SK-N-SH treated with all-trans-retinoic acid at 6 μM for 48 hours (cell line): ENCODE measurements at regions not wholly inside any gene's neighbourhood (a gene's known extent, or its start where the extent isn't known, plus 50 kb on each side); places are given as distances from the start of the nearest gene placed in this dataset.

Experiments
- ATAC-seq: fragments of 200-7000 bp; cut with Tn5 transposase; 3 replicates; pipeline ENCODE4 v1.9.1; 2020; ENCODE audit warnings: mild to moderate bottlenecking, moderate library complexity
- BACH2 ChIP-seq: fragments of 250-450 bp; sonication (Bioruptor Pico); IDR thresholded peaks from 2 replicates; pipeline ENCODE4 v1.9.0; 2021; ENCODE audit warnings: mild to moderate bottlenecking, borderline replicate concordance
- CREB5 ChIP-seq: fragments of 250-450 bp; sonication (Bioruptor Pico); IDR thresholded peaks from 2 replicates; pipeline ENCODE4 v1.5.1; 2020; ENCODE audit warnings: low read depth, mild to moderate bottlenecking, moderate library complexity
- CSDC2 ChIP-seq: fragments of 250-450 bp; sonication (Bioruptor Pico); IDR thresholded peaks from 2 replicates; pipeline ENCODE4 v1.5.0; 2020; ENCODE audit warnings: mild to moderate bottlenecking, moderate library complexity
- CSRNP3 ChIP-seq: fragments of 250-450 bp; sonication (Bioruptor Pico); IDR thresholded peaks from 2 replicates; pipeline ENCODE4 v1.5.1; 2021; ENCODE audit warnings: mild to moderate bottlenecking, moderate library complexity
- ESRRG ChIP-seq: fragments of 250-450 bp; sonication (Bioruptor Pico); IDR thresholded peaks from 2 replicates; pipeline ENCODE4 v1.6.1; 2021; ENCODE audit warnings: mild to moderate bottlenecking
- GLIS3 ChIP-seq: fragments of 250-450 bp; sonication (Bioruptor Pico); IDR thresholded peaks from 2 replicates; pipeline ENCODE4 v1.5.0; 2020; ENCODE audit warnings: mild to moderate bottlenecking, moderate library complexity
- ISL1 ChIP-seq: fragments of 250-450 bp; sonication (Bioruptor Pico); IDR thresholded peaks from 2 replicates; pipeline ENCODE4 v2.1.2; 2022; ENCODE audit warnings: mild to moderate bottlenecking, moderate library complexity
- OSR1 ChIP-seq: fragments of 250-450 bp; sonication (Bioruptor Pico); IDR thresholded peaks from 2 replicates; pipeline ENCODE4 v1.8.0; 2022; ENCODE audit warnings: moderate library complexity, mild to moderate bottlenecking, inconsistent platforms
- PATZ1 ChIP-seq: fragments of 250-450 bp; sonication (Bioruptor Pico); IDR thresholded peaks from 2 replicates; pipeline ENCODE4 v1.8.0; 2020; ENCODE audit warnings: mild to moderate bottlenecking, moderate library complexity, borderline replicate concordance
- POU6F1 ChIP-seq: fragments of 250-450 bp; sonication (Bioruptor Pico); IDR thresholded peaks from 2 replicates; pipeline ENCODE4 v1.8.0; 2021; ENCODE audit warnings: low read depth, mild to moderate bottlenecking, moderate library complexity, borderline replicate concordance
- PPARA ChIP-seq: fragments of 250-450 bp; sonication (Bioruptor Pico); IDR thresholded peaks from 2 replicates; pipeline ENCODE4 v1.5.0; 2020; ENCODE audit warnings: mild to moderate bottlenecking, borderline replicate concordance
- RARB ChIP-seq: fragments of 250-450 bp; sonication (Bioruptor Pico); IDR thresholded peaks from 2 replicates; pipeline ENCODE4 v1.8.0; 2021; ENCODE audit warnings: mild to moderate bottlenecking, moderate library complexity
- SNAI2 ChIP-seq: fragments of 250-450 bp; sonication (Bioruptor Pico); IDR thresholded peaks from 2 replicates; pipeline ENCODE4 v1.5.0; 2020; ENCODE audit warnings: mild to moderate bottlenecking, moderate library complexity
- TCF4 ChIP-seq: fragments of 250-450 bp; sonication (Bioruptor Pico); IDR thresholded peaks from 2 replicates; pipeline ENCODE4 v1.8.0; 2021; ENCODE audit warnings: mild to moderate bottlenecking, moderate library complexity, borderline replicate concordance
- TOX ChIP-seq: fragments of 250-450 bp; sonication (Bioruptor Pico); IDR thresholded peaks from 2 replicates; pipeline ENCODE4 v1.8.0; 2021; ENCODE audit warnings: mild to moderate bottlenecking, moderate library complexity, borderline replicate concordance
- TSHZ2 ChIP-seq: fragments of 250-450 bp; sonication (Bioruptor Pico); IDR thresholded peaks from 2 replicates; pipeline ENCODE4 v1.5.0; 2020; ENCODE audit warnings: mild to moderate bottlenecking, moderate library complexity
- ZC3H10 ChIP-seq: fragments of 250-450 bp; sonication (Bioruptor Pico); IDR thresholded peaks from 2 replicates; pipeline ENCODE4 v1.5.1; 2021; ENCODE audit warnings: mild to moderate bottlenecking, moderate library complexity
- ZFP3 ChIP-seq: fragments of 250-450 bp; sonication (Bioruptor Pico); IDR thresholded peaks from 2 replicates; pipeline ENCODE4 v1.5.0; 2020; ENCODE audit warnings: mild to moderate bottlenecking, moderate library complexity
- ZFP30 ChIP-seq: fragments of 450-650 bp; formaldehyde crosslinking; IDR thresholded peaks from 2 replicates; pipeline ENCODE4 v1.5.0; 2022; ENCODE audit warnings: mild to moderate bottlenecking, moderate library complexity
- ZNF565 ChIP-seq: fragments of 450-650 bp; formaldehyde crosslinking; conservative IDR thresholded peaks from 2 replicates; pipeline ENCODE4 v1.5.0; 2020; ENCODE audit warnings: low read depth, mild to moderate bottlenecking, moderate library complexity
- ZNF70 ChIP-seq: fragments of 450-650 bp; formaldehyde crosslinking; IDR thresholded peaks from 2 replicates; pipeline ENCODE4 v1.5.0; 2020; ENCODE audit warnings: mild to moderate bottlenecking, moderate library complexity
- ZNF8 ChIP-seq: fragments of 450-650 bp; formaldehyde crosslinking; IDR thresholded peaks from 2 replicates; pipeline ENCODE4 v1.5.0; 2020; ENCODE audit warnings: mild to moderate bottlenecking, moderate library complexity

- no peak for ATAC-seq
- no peak for TF ChIP-seq CREB5 (CRISPR knock-in tag)
- no peak for TF ChIP-seq CSDC2
- no peak for TF ChIP-seq ISL1
- no peak for TF ChIP-seq TSHZ2
- TF ChIP-seq SNAI2 = no peak
- no peak for TF ChIP-seq POU6F1 (CRISPR knock-in tag)
- TF ChIP-seq TOX (CRISPR knock-in tag) = no peak
- no peak for TF ChIP-seq ESRRG (CRISPR knock-in tag)
- no peak for TF ChIP-seq PATZ1 (CRISPR knock-in tag)
- TF ChIP-seq ZC3H10 (CRISPR knock-in tag) = no peak
- no peak for TF ChIP-seq RARB (CRISPR knock-in tag)
- TF ChIP-seq OSR1 = no peak
- no peak for TF ChIP-seq BACH2 (CRISPR knock-in tag)
- no peak for TF ChIP-seq PPARA (CRISPR knock-in tag)
- TF ChIP-seq ZNF70 (CRISPR knock-in tag) = no peak
- TF ChIP-seq ZNF8 (CRISPR knock-in tag) = no peak
- no peak for TF ChIP-seq ZNF565
- TF ChIP-seq ZFP3 (CRISPR knock-in tag) = no peak
- TF ChIP-seq CSRNP3 (CRISPR knock-in tag) = no peak
- no peak for TF ChIP-seq ZFP30 (CRISPR knock-in tag)
Observed at GRCh38 chr12:114041136-114041535, 75.0 kb upstream of the RBM19 start.

- ATAC-seq = no peak
- TF ChIP-seq GLIS3 (CRISPR knock-in tag) (no peak), ZFP30 (CRISPR knock-in tag) (no peak), ZNF8 (CRISPR knock-in tag) (no peak), TSHZ2 (no peak), CSDC2 (no peak), ZC3H10 (CRISPR knock-in tag) (no peak), TOX (CRISPR knock-in tag) (no peak), PATZ1 (CRISPR knock-in tag) (no peak), CSRNP3 (CRISPR knock-in tag) (no peak), POU6F1 (CRISPR knock-in tag) (no peak), OSR1 (no peak), ZNF565 (no peak), ISL1 (no peak), RARB (CRISPR knock-in tag) (no peak), TCF4 (CRISPR knock-in tag) (no peak), SNAI2 (no peak)
Observed at GRCh38 chr12:114038962-114039361, 72.8 kb upstream of the RBM19 start.
